HG03565 (cell line): ENCODE measurements at regions not wholly inside any gene's neighbourhood (a gene's known extent, or its start where the extent isn't known, plus 50 kb on each side); places are given as distances from the start of the nearest gene placed in this dataset.

ENCODE experiments used
- ATAC-seq: cut with Tn5 transposase; IDR thresholded peaks from one replicate; pipeline ENCODE4 v1.9.1; 2021; ENCODE audit warnings: mild to moderate bottlenecking, moderate library complexity; ENCODE audit not compliant: unreplicated experiment

DNA sequence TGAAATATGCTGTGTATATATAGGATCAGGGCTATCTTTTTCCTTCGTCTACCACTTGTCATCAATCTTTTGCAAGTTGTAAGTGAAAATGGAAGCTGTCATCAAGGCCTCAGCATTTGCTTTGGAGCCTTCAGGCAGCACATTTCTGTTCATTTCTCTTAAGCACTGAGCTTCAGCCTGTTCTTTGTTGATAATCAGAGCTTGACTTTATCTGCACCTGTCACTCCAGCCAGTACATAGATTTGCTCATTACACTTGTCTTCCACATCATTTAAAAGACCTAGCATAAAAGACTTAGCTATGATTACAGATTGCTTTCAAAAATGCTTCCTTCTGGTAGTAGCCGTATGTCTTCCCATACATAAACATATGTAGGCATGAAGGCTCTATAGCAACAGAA lies 189.8 kb upstream of the GRIK2 start:
- ATAC-seq = no peak

DNA sequence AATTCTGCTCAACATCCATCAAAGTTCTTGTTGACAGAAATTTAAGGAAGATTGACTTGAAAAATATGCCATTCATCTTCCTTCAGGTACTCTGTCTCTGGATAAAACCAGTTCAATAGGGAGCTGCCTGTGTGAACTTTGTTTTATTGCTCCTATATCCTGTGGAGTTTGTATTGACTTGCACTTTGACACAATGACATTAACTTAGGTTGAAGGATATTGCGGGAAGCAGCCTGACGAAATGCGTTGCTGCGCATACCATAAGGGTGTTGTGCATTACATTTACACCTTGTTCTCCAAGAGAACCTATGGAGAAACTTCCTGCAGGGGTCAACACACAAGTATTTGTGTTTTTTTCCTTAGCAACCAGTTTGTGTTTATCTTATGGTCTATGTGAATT lies 185.4 kb upstream of the GRIK2 start:
- ATAC-seq = no peak

DNA sequence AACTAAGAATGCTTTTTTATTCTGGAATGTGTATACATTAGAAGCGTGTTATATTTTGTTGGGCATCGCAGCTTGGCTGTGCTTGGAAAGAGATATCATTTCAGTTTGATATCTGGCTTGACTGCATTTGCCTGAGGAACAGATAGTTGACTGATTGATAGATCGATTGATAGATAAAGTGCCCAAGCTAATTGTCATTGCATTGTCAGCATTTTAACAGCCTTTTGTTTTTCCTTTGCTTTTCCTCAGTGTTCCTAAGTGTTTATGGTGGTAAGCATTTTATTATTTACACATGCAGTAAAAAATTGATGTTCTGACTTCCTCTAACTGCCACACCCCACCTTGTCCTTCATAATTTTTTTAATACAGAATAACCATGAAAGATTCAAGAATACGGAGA lies 180.9 kb upstream of the GRIK2 start:
- ATAC-seq = no peak

DNA sequence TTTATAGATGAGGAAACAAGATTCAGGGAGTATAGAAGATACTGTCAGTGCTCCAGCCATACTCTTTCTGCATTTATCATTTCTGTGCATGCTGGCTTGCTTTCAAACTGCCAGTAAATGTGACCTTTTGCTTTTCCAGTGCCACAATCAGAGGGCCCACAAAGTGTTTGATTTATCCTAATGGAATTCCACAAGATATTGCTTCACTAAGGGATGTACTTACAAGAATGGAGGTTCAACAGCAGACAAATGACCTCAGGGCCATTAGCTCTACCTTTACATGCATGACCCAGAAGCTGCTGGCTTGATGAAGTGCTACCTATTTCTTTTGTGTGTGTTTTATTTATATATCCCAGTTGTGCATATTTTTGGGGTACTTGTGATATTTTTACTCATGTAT lies 171.5 kb upstream of the GRIK2 start:
- no peak for ATAC-seq

DNA sequence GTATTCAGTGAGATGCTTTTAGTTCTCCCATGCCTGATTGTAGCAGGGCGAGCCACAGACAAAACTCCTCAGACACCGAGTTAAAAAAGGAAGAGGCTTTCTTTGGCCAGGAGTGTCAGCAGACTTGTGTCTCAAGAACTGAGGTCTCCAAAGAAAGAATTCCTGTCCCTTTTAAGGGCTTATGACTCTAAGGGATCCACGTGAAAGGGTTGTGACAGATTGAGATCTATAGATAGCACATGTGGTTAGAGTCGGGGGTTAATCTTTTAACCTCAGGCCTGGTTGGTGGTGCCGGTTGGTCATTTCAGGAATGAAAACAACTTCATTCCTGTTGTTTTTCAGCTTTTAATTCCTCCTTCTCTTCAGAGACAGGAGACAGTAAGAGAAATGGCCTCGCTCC lies 168.8 kb upstream of the GRIK2 start:
- ATAC-seq = no peak

DNA sequence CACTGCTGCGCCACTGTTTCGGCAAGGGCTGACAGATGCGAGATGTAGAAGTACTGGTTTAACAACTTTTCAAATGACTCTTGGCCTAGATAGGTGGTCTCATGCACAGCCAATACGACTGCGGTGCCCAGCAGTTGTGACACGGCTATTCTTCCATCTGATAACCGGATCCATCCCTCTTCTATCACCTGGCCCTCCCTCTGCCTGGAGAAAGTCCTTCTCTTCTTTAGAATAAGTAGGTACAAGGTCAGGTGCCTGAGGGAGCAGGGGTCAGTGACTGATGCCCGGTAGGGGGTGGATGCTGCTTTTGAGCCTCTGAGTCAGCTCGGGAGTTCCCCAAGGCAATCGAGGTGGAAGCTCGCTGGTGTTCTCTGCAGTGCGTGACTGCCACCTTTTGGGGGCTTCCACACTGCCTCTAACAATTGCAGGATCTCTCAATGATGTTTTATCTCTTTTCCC lies 166.8 kb upstream of the GRIK2 start:
- peak; percentile 69 for ATAC-seq

DNA sequence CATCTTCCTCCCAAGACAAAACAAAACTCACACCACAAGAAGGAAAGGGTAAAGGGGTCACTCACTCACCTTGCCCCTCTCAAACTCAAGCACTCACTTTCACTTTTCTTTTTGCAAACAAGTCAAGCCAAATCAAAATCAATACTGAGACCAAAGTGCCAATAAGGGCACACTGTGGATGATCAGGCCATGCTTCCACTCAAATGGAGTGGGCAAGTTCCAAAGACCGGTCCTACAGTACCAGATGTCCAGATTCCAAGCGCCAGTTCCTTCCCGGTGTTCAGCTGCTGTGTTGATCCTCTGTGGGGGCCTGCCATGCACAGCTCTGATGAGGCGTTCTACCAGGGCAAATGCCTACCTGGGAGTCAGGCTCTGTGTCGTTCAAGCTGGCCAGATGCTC lies 162.6 kb upstream of the GRIK2 start:
- no peak for ATAC-seq

DNA sequence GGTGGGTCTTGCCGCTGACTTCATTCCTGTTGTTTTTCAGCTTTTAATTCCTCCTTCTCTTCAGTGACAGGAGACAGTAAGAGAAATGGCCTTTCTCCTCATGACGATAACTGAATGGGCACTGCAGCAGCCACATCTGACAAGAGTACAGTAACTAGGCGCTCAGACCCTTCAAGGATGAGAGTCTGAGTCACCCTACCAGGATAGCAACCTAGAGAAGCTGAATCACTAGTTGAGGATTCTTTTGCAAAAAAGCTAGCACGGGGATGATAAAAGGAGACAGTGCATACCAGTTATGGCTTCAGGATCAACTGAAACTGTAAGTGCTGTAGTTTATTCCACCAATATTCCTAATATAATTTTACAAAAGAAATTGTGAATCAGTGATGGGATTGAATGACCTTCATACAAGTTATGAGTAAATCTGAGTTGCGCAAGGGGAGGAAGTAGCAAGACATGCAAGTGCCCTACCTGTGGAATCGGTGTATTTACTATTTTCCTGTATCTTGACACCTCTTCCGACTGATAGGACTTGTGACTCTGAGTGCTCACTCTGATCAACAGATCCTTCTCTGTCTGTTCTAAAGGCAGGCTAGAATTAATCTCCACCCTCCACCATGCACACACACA lies 161.8 kb upstream of the GRIK2 start:
- ATAC-seq = no peak

DNA sequence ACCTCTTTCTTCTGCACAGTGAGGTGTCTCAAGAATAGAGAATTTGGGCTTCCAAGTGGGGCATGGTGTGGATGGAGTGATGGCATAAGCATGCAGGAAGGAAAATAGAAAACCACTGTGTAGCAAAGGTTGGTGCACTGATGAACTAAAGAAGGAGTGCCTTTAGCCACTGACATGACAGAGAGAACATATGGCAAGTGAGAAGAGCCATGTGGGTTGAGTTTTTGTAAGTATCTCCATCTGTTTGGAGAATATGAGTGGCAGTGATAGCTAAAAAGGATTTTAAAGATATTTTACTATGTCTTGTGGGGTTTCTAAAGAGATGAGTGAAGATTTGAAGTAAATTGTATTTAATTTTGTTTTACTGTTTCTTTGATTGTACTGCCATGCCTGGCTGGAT lies 160.5 kb upstream of the GRIK2 start:
- no peak for ATAC-seq

DNA sequence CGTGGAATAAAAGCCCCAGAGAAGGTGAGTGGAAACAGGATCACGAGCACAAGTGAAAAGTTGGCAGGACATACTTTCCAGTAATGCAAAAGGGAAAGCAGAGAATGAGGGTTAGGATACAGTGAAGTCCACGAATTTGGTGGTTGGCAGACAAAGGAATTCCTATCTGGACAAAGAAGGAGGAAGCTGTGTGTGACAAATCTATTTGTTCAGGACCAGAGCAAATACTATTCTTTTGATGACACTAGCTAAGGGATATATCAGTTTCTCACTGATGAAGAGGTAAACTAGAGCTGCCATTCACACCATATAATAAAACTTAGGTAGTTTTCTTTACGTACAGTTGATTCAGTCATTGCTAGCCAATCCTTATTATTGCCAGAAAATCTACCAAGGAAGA lies 156.8 kb upstream of the GRIK2 start:
- ATAC-seq = no peak

DNA sequence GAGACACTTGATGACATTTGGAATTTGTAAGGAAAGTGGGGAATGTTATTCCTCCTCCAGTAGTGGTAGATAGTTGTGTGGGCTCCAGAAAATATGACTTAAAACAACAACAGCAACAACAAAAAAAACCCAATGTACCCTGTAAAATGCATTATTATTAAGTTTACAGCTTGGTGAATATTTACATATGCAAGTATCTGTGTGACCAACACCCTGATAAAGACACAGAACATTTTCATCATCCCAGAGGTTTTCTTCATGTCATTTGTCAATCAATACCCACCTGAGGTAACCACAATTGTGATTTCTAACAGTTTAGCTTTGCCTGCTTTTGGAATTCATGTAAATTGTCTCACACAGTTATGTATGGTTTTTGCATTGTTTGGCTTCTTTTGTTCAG lies 152.1 kb upstream of the GRIK2 start:
- no peak for ATAC-seq

DNA sequence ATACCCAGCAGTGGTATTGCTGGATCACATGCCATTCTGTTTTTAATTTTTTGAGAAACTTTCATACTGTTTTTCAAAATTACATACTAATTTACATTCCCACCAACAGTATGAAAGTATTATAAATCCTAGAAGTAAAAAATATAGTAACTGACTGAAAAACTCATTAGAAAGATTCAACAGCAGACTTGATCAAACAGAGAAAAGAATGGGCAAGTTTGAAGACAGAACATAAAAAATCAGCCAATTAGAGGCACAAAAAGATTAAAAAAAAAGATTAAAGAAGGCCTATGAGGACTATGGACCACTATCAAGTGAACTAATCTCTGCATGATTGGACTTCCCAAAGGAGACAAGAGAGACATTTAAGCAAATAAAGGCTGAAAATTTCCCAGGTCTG lies 144.0 kb upstream of the GRIK2 start:
- ATAC-seq = no peak

DNA sequence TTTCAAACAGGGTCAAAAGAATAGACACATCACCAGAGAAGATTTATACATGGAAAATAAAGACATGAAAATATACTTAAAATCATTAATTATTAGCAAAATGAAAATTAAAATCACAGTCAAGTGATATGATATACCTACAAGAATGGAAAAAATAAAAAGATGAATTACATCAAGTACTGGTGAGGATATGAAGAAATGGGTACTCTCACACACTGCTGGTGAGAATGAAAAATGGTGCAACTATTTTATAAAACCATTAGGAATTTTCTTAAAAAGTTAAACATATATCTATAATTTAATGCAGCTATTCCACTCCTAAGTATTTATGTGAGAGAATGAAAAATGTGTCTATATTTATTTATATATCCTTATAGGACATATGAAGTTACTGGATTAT lies 136.3 kb upstream of the GRIK2 start:
- no peak for ATAC-seq

DNA sequence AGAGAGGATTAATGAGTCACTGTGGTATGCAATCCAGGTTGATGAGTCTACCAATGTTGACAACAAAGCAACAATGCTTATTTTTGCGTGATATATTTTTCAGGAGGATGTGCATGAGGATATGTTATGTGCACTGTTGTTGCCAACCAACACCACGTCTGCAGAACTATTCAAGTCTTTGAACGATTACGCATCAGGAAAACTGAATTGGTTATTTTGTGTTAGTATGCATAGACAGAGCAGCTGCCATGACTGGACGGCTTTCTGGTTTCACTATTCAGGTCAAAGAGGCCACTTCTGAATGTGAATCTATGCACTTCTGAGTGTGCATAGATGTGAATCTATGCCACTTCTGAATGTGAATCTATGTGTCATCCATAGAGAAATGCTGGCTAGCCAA lies 134.0 kb upstream of the GRIK2 start:
- no peak for ATAC-seq

DNA sequence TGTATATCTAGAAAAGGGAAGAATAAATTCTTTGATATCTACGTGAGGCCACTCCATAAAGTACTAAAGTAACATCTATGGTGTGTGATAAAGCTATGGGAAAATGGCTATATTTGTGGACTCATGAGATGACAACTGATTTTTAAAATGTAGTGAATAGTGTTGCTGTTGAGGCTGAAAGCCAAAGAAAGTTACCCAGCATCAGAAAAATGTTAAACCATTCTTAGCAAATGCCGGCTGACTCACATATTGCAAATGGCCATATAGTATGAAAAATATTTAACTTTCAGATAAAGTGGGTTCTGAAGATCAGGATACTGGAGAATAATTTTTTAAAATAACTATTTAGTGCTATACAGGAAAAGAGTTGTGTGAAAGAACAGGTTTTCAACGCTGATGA lies 129.9 kb upstream of the GRIK2 start:
- no peak for ATAC-seq

DNA sequence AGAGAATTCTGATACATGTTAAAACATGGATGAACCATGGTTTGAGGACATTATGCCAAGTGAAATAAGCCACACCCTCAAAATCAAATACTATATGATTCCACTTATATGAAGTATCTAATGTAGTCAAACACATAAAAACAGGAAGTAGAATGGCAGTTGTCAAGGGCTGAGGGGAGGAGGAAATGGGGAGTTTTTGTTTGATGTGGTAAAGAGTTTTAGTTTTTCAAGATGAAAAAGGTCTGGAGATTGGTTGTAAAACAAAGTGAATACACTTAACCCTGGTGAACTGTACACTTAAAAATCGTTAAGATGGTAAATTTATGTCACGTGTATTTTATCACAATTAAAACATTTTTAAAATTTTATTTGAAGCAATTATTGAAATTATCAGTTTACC lies 127.4 kb upstream of the GRIK2 start:
- no peak for ATAC-seq

DNA sequence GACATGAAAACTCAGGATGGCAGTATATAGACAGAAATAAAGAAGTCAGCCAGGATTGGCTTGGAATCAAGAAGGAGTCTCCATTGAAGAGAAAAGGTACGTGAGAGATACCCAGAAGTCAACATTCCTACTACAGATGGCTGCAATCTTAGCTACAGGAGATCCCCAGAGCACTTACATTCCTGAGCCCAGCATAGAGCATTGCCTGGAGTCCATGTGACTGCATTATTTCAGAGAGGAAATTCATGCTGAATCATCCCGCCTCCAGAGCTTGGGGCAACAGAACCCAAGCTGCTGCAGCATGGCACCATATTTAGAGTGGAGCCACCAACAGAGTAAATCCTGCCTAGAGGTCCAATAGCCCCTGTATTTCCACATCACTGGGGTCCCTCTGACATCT lies 125.0 kb upstream of the GRIK2 start:
- ATAC-seq = no peak

DNA sequence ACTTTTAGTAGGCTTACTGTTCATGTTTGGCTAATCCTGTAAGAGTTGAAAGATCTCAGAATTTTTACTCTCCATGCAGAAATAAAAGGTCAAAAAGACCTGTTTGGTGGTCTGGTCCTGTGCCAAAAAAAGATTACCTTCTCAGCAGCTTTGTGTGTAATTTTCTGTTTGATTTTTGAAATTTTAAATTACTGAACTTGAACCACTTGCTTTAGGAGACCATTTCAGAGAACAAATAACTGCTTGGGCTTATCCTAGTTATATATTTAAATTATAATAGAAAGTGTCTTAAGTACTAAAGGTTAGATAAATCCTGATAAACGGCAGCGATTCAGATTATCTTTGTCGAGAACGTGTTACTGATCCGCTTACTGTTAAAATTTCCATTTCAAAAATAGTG lies 118.3 kb upstream of the GRIK2 start:
- no peak for ATAC-seq

DNA sequence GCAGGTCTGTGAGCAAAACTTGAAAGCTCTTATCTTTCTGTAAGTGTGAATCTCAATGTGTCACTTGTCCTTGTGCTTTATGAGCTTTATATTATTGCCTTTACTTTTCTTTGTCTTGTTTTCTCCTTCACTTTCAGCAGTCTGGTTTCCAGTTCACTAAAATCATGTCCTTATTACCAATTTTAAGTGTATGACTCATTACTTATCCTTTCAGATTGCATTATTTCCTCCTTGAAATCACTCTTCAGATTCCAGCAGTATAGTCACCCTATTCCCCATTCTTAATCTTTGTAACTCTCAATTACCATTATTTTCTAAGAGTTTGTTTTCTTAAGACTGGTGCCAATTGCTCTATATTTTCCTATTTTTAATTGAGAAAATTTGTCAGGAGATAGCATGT lies 117.4 kb upstream of the GRIK2 start:
- ATAC-seq = no peak

DNA sequence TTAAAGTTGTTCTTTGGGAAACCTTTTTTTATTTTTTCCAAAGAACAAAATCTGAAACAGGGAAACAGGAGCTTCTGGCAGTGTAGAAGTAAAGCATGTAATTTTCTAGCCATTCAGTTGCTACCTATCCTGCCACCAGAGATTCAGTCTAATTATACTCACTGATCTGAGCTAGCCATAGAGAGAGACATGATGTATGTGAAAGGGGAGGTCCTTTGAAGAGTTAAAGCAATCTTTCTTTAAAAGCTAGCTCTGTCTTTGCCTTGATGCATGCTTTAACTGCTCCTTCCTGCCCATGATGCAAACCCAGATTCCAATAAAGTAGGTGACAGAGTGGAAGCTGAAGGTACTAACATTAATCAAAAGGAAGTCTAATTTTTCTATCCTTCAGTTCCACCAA lies 114.1 kb upstream of the GRIK2 start:
- no peak for ATAC-seq

DNA sequence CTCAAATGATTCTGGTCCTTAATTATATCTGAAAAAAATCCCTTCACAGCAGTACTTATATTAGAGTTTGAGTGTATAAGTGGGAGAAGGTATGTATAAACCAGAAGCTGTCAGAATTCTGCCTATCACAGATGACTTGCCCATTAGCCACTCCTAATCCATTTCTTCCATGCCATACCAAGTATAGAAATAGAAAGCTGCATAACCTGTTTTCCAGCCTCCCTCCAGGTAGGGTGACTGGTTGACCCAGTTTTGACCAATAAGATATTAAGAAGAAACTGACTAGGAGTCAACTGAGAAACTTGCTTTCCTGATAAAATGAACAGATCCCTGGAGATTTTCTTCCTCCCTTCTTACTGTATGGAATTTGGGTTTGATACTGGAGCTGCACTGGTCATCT lies 112.2 kb upstream of the GRIK2 start:
- ATAC-seq = no peak

DNA sequence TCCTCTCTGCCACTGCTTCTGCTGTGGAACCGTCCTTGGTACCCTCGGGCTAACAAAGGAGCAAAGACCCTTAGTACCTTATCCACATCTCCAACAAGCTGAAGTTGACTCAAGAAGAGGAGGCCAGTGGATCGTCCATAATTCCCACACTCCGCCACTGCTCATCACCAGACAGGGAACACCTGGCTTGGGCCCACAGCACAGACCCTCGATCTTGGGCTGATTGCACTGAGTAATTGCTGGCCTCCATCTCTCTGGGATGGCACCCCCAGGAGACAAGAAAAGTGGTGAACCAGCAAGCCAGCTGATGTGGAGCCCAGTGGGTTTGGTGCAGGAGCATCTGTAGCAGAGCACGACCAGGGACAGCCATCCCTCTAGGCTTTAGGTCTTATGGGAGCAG lies 109.4 kb upstream of the GRIK2 start:
- ATAC-seq = no peak

DNA sequence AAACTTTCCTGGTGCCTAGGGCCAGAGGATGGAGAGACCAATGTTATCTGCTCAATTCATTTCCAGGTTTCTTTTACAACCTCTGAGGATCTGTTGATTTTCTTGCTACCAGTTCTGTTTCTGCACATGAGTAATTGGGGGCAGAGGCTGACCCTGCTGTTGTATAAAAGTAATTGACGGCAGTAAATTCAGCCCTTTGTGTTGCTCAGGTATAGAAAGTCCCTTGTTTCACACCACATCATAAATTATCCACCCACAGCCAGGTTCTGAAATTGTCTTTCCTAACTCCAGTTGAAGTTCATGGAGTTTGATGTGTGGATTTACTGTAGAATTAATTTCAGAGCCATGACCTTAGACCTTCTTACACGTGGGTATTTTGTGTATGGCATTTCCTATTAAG lies 107.4 kb upstream of the GRIK2 start:
- no peak for ATAC-seq

DNA sequence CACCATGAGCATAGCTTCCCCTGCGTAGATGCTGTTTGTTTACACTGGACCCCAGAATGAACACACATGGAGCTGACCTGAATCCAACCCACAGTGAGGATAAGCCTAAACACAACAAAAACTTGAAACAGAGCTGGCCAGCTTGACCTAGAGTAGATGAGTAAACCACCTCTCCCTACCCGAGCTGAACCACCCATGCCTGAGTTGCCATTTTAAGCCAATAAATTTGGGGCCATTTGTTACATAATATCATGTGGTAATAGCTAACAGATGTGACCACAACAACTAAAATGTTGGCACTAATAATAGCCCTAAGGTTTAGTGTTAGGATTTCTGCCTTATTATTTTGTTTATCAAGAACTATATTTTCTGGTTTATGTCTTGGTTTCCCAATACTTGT lies 103.2 kb upstream of the GRIK2 start:
- ATAC-seq = no peak
